Heart left ventricle (tissue), 13 donors: ENCODE measurements at regions not wholly inside any gene's neighbourhood (a gene's known extent, or its start where the extent isn't known, plus 50 kb on each side); places are given as distances from the start of the nearest gene placed in this dataset.

Experiments
- POLR2A ChIP-seq, 2 donors: fragments of 450-650 bp; IDR thresholded peaks; one replicate each; pipeline ENCODE4 v1.6.1; 2017; ENCODE audit warnings: antibody characterized with exemption in 2 of 2, mild to moderate bottlenecking in 2 of 2, moderate library complexity in 2 of 2
- TF ChIP-seq, protein P1 (sequence below), 12 donors: fragments of 200-600 bp; sonication (generic) in 4 of 12; IDR thresholded peaks; one replicate each; pipeline versions ENCODE4 v1.5.0 to v1.8.0; 2018 to 2022; ENCODE audit warnings: antibody characterized with exemption in 12 of 12, mild to moderate bottlenecking in 5 of 12
- donor health status: ischemic (EF 13 %, LVEDD 7.1; RV severe dilation, severe dysfunction).
- donor health status: DM: no; HTN: yes; CAD: no.
- donor health status: DM: no; HTN: no; CAD: no.
- donor health status: ischemic (EF 25% LVEDD 6.9; RV normal size, moderate dysfunction).
- donor health status: ischemic (EF 25% LVEDD 5.7; RV mildly dilated, moderate dysfunction).
- donor health status: ischemic (EF 35%, LVEDD 5.7; RV mildly dilated, moderate dysfunction).
- donor health status: nonischemic (EF 11% LVEDD 7.7; RV severe dilation, severe dysfunction).
- donor health status: DM: yes; HTN: yes; CAD: no.
- donor health status: PGD.
- donor health status: ischemic (EF 29% LVEDD 5.4; RV normal size, mild dysfunction).
- donor health status: nonischemic (EF 23%, LVEDD 6.1; RV moderate dilation, normal function).

DNA sequence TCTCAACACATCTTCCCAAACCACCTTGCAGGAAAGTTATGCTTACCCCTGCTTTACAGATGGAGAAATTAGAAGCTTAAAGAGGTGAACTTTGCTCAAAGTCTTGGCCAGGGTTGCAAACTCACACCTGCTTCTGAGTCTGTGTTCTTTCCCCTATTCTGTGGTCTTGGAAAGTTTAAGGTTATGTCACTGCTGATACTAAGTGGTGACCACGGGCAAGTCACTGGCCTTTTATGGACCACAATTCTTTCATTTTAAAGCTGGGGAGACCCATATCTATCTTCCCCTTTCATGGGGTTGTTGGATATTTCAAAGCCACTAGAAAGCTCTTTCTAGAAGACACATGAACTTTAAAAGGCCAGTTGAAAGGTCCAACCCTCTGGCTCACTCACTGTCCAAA lies 95.4 kb upstream of the KLF4 start:
- TF ChIP-seq, protein P1, sequence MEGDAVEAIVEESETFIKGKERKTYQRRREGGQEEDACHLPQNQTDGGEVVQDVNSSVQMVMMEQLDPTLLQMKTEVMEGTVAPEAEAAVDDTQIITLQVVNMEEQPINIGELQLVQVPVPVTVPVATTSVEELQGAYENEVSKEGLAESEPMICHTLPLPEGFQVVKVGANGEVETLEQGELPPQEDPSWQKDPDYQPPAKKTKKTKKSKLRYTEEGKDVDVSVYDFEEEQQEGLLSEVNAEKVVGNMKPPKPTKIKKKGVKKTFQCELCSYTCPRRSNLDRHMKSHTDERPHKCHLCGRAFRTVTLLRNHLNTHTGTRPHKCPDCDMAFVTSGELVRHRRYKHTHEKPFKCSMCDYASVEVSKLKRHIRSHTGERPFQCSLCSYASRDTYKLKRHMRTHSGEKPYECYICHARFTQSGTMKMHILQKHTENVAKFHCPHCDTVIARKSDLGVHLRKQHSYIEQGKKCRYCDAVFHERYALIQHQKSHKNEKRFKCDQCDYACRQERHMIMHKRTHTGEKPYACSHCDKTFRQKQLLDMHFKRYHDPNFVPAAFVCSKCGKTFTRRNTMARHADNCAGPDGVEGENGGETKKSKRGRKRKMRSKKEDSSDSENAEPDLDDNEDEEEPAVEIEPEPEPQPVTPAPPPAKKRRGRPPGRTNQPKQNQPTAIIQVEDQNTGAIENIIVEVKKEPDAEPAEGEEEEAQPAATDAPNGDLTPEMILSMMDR (IDR thresholded peaks at IDR 0.05): no peak
- TF ChIP-seq POLR2A (IDR thresholded peaks at IDR 0.05): no peak
